Esophagus (tissue), 2 donors: ENCODE measurements at regions not wholly inside any gene's neighbourhood (a gene's known extent, or its start where the extent isn't known, plus 50 kb on each side); places are given as distances from the start of the nearest gene placed in this dataset.
"Not testable (repeated sequence)": the region's sequence is repeated elsewhere in the genome, so short reads cannot be mapped to it uniquely, and the experiment has no call there.

Source experiments
- H3K27ac ChIP-seq, 2 donors: one replicate each; pipeline ENCODE4 v1.5.1; 2013; ENCODE audit warnings: low read depth in 2 of 2, mild to moderate bottlenecking in 2 of 2, inconsistent platforms in 1 of 2, low read length in 1 of 2, moderate library complexity in 1 of 2
- H3K27me3 ChIP-seq, 2 donors: one replicate each; pipeline ENCODE4 v1.6.1; 2013; ENCODE audit warnings: low read length in 2 of 2, control low read depth in 1 of 2, mild to moderate bottlenecking in 1 of 2; ENCODE audit not compliant: insufficient read depth in 2 of 2, control insufficient read depth in 1 of 2
- H3K36me3 ChIP-seq, 2 donors: one replicate each; pipeline ENCODE4 v1.6.1; 2013; ENCODE audit warnings: low read length in 1 of 2; ENCODE audit not compliant: control insufficient read depth in 2 of 2, insufficient read depth in 2 of 2
- H3K4me1 ChIP-seq, 2 donors: one replicate each; pipeline ENCODE4 v1.6.1; 2013; ENCODE audit warnings: low read length in 1 of 2; ENCODE audit not compliant: control insufficient read depth in 2 of 2, insufficient read depth in 2 of 2
- H3K4me3 ChIP-seq, 2 donors: one replicate each; pipeline ENCODE4 v1.5.1; 2013; ENCODE audit warnings: low read length in 2 of 2, mild to moderate bottlenecking in 2 of 2, low read depth in 1 of 2, moderate library complexity in 1 of 2
- H3K9me3 ChIP-seq, 2 donors: one replicate each; pipeline ENCODE4 v1.6.1; 2013; ENCODE audit warnings: mild to moderate bottlenecking in 2 of 2, low read depth in 1 of 2, low read length in 1 of 2, moderate library complexity in 1 of 2; ENCODE audit not compliant: control insufficient read depth in 2 of 2, insufficient read depth in 1 of 2
- WGBS, 2 donors: extraction: QIAGEN DNeasy Blood & Tissue Kit; methylation state at CpG; one replicate each; pipeline ENCODE4 v1.1.7; 2013; 5-methylcytosine and 5-hydroxymethylcytosine counted together
- donor health status: healthy with polysubstance abuse.
- donor health status: Bipolar disorder and iron deficiency.

DNA sequence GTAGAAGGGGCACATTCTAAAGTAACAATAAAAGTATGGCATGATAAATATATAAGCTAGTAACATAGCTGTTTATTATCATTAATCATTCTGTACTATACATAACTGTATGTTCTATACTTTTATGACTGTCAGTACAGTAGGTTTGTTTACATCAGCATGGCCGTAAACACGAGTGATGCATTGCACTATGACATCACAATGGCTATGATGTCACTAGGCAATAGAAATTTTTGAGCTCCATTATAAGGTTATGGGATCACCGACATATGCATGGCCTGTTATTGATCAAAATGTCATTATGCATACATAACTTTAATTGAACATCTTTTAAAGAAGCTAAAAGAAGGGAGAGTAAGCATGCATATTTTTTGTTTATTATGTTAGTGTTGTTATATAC, 200.1 kb upstream of the SHH start:
- H3K36me3 ChIP-seq = no peaks in the 10 kb centered on the region
- H3K4me1 ChIP-seq = no peaks in the 10 kb centered on the region
- WGBS, 2 donors = 86% methylated on average over 3 of the region's 3 CpGs
- H3K9me3 ChIP-seq = no peaks in the 10 kb centered on the region
- H3K27me3 ChIP-seq = no peaks in the 10 kb centered on the region
- no peak overlapping the region for H3K4me3 ChIP-seq
- H3K27ac ChIP-seq = no peak overlapping the region

GRCh38 chr7:156009569-156009968, 197.3 kb upstream of the SHH start:
- Histone ChIP-seq H3K4me1 (no peaks in the 10 kb centered on the region), H3K27me3 (peaks cover 0 to 2% of the 10 kb centered on the region in 2 donors), H3K27ac (no peak overlapping the region), H3K9me3 (no peaks in the 10 kb centered on the region), H3K36me3 (no peaks in the 10 kb centered on the region), H3K4me3 (no peak overlapping the region)
- 84 to 85% methylated on average over 1 of the region's 1 CpG for WGBS, 2 donors

DNA sequence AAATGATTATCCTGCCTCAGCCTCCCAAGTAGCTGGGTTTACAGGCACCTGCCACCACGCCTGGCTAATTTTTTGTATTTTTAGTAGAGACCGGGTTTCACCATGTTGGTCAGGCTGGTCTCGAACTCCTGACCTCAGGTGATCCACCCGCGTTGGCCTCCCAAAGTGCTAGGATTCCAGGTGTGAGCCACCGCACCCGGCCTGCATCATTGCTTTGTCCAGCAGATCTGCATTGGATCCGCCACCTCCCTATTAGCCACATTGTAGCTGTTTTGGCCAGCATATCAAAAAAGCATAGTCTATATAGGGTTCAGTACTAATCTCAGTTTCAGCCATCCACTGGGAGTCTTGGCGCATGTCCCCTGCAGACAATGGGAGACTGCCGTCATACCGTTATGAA, 194.6 kb upstream of the SHH start:
- not testable (repeated sequence) for H3K9me3 ChIP-seq, H3K4me1 ChIP-seq, H3K36me3 ChIP-seq, H3K27ac ChIP-seq, H3K27me3 ChIP-seq, H3K4me3 ChIP-seq
- WGBS, 2 donors = 94 to 96% methylated on average over 11 of the region's 11 CpGs

GRCh38 chr7:156006024-156006423, 193.8 kb upstream of the SHH start:
- 71 to 74% methylated on average over 3 of the region's 3 CpGs for WGBS, 2 donors
- no peak overlapping the region for H3K27ac ChIP-seq
- peaks cover 0 to 2% of the 10 kb centered on the region in 2 donors for H3K27me3 ChIP-seq
- H3K4me1 ChIP-seq = peaks cover 0 to 2% of the 10 kb centered on the region in 2 donors
- H3K4me3 ChIP-seq = no peak overlapping the region
- no peaks in the 10 kb centered on the region for H3K9me3 ChIP-seq
- H3K36me3 ChIP-seq = no peaks in the 10 kb centered on the region

DNA sequence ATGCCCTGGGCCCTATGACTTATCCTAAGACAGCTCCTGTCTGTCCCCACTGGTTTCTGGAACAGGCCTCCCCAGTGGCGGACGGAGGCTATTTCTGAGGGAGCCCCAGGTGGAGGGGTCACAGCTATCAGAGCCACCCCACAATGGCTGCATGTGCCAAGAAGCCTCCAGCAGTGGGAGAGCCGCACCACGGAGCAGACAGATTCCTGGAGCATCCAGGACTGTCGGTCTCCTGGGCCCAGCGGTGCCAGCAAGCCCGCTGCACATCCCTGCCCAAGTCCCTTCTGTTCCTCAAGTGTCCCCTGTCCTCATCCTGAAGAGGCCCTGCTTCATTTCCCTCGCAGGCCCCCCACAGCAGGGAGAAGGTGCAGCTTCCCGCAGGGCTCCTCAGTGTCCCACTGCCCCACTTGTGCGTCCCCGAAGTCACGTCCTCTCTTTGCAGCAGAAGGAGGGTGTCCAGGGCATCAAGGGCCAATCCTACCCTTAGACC, 193.0 kb upstream of the SHH start:
- Histone ChIP-seq H3K9me3 (no peaks in the 10 kb centered on the region), H3K4me1 (peaks cover 0 to 2% of the 10 kb centered on the region in 2 donors), H3K27me3 (peaks cover 0 to 2% of the 10 kb centered on the region in 2 donors), H3K36me3 (no peaks in the 10 kb centered on the region), H3K4me3 (no peak overlapping the region), H3K27ac (no peak overlapping the region)
- 88 to 89% methylated on average over 12 of the region's 12 CpGs for WGBS, 2 donors

- H3K4me1 ChIP-seq = peaks cover 0 to 2% of the 10 kb centered on the region in 2 donors
- H3K27me3 ChIP-seq = peaks cover 0 to 2% of the 10 kb centered on the region in 2 donors
- no peak overlapping the region for H3K4me3 ChIP-seq
- no peaks in the 10 kb centered on the region for H3K9me3 ChIP-seq
- 86 to 89% methylated on average over 38 of the region's 38 CpGs for WGBS, 2 donors
- H3K27ac ChIP-seq = no peak overlapping the region
- H3K36me3 ChIP-seq = no peaks in the 10 kb centered on the region
Measured at GRCh38 chr7:156004265-156005201, 192.3 kb upstream of the SHH start.

GRCh38 chr7:156003220-156004162, 191.2 kb upstream of the SHH start:
- H3K9me3 ChIP-seq = no peaks in the 10 kb centered on the region
- H3K4me3 ChIP-seq = no peak overlapping the region
- peaks cover 0 to 2% of the 10 kb centered on the region in 2 donors for H3K27me3 ChIP-seq
- no peak overlapping the region for H3K27ac ChIP-seq
- peaks cover 0 to 2% of the 10 kb centered on the region in 2 donors for H3K4me1 ChIP-seq
- H3K36me3 ChIP-seq = no peaks in the 10 kb centered on the region
- WGBS, 2 donors = 74 to 80% methylated on average over 22 of the region's 22 CpGs

- 72 to 82% methylated on average over 17 of the region's 17 CpGs for WGBS, 2 donors
- H3K4me3 ChIP-seq = no peak overlapping the region
- no peaks in the 10 kb centered on the region for H3K36me3 ChIP-seq
Measured at GRCh38 chr7:156002362-156003066, 190.3 kb upstream of the SHH start.

More at GRCh38 chr7:156002362-156003066, 190.3 kb upstream of the SHH start:
- H3K27ac ChIP-seq = no peak overlapping the region
- H3K9me3 ChIP-seq = no peaks in the 10 kb centered on the region
- peaks cover 0 to 7% of the 10 kb centered on the region in 2 donors for H3K4me1 ChIP-seq
- H3K27me3 ChIP-seq = peaks cover 0 to 2% of the 10 kb centered on the region in 2 donors
